HG03432 (cell line): ENCODE measurements at regions not wholly inside any gene's neighbourhood (a gene's known extent, or its start where the extent isn't known, plus 50 kb on each side); places are given as distances from the start of the nearest gene placed in this dataset.

Source experiments
- ATAC-seq: cut with Tn5 transposase; IDR thresholded peaks from one replicate; pipeline ENCODE4 v1.9.1; 2021; ENCODE audit warnings: mild to moderate bottlenecking, moderate library complexity; ENCODE audit not compliant: unreplicated experiment

- no peak for ATAC-seq
Observed at GRCh38 chr4:16278178-16278577, 51.9 kb upstream of the TAPT1 start.
